Liver (tissue), 8 donors: ENCODE measurements at regions not wholly inside any gene's neighbourhood (a gene's known extent, or its start where the extent isn't known, plus 50 kb on each side); places are given as distances from the start of the nearest gene placed in this dataset.

Experiments
- DNase-seq: peaks from one replicate; pipeline ENCODE4 v3.0.0-alpha.2; 2017; ENCODE audit warnings: low spot score
- H3K27ac ChIP-seq, 2 donors: one replicate each; pipeline ENCODE4 v1.7.0; 2013; ENCODE audit warnings: inconsistent platforms in 2 of 2, low read length in 2 of 2, control low read depth in 1 of 2, low read depth in 1 of 2, mild to moderate bottlenecking in 1 of 2
- H3K27me3 ChIP-seq, 4 donors: one replicate each; pipeline versions ENCODE4 v1.6.1 to v1.7.0; 2013; ENCODE audit warnings: low read length in 3 of 4, inconsistent platforms in 1 of 4, mild to moderate bottlenecking in 1 of 4, moderate library complexity in 1 of 4; ENCODE audit not compliant: control insufficient read depth in 4 of 4, insufficient read depth in 4 of 4
- H3K36me3 ChIP-seq, 4 donors: one replicate each; pipeline versions ENCODE4 v1.6.1 to v1.7.0; 2013; ENCODE audit warnings: low read length in 3 of 4, mild to moderate bottlenecking in 3 of 4, low read depth in 1 of 4, moderate library complexity in 1 of 4; ENCODE audit not compliant: control insufficient read depth in 4 of 4, insufficient read depth in 3 of 4
- H3K4me1 ChIP-seq, 4 donors: one replicate each; pipeline versions ENCODE4 v1.6.1 to v1.7.0; 2013; ENCODE audit warnings: low read length in 3 of 4, mild to moderate bottlenecking in 3 of 4, moderate library complexity in 1 of 4; ENCODE audit not compliant: control insufficient read depth in 4 of 4, insufficient read depth in 4 of 4
- H3K4me3 ChIP-seq, 3 donors: one replicate each; pipeline versions ENCODE4 v1.6.1 to v1.7.0; 2013; ENCODE audit warnings: low read length in 3 of 3, control low read depth in 1 of 3, low read depth in 1 of 3, mild to moderate bottlenecking in 1 of 3
- H3K9ac ChIP-seq, 2 donors: one replicate each; pipeline ENCODE4 v1.7.0; 2013; ENCODE audit warnings: low read length in 2 of 2, mild to moderate bottlenecking in 2 of 2, moderate library complexity in 2 of 2, control low read depth in 1 of 2, low read depth in 1 of 2
- H3K9me3 ChIP-seq, 4 donors: one replicate each; pipeline versions ENCODE4 v1.6.1 to v1.7.0; 2013; ENCODE audit warnings: low read length in 3 of 4; ENCODE audit not compliant: control insufficient read depth in 4 of 4
- ATF3 ChIP-seq: IDR thresholded peaks from 2 replicates; pipeline ENCODE4 v1.6.1; 2016; ENCODE audit warnings: antibody characterized with exemption
- CTCF ChIP-seq: fragments of 150-350 bp; IDR thresholded peaks from 2 replicates; pipeline ENCODE4 v1.5.1; 2017; ENCODE audit warnings: improper control_type of control experiment, low read depth, low read length; ENCODE audit not compliant: missing input control
- EGR1 ChIP-seq, 2 donors: IDR thresholded peaks; 2 replicates each; pipeline ENCODE4 v1.6.1; 2016 to 2018; ENCODE audit warnings: antibody characterized with exemption in 2 of 2, low read depth in 2 of 2
- FOXA1 ChIP-seq: IDR thresholded peaks from 2 replicates; pipeline ENCODE4 v1.6.1; 2016; ENCODE audit warnings: antibody characterized with exemption
- FOXA2 ChIP-seq: IDR thresholded peaks from 2 replicates; pipeline ENCODE4 v1.6.1; 2016; ENCODE audit warnings: antibody characterized with exemption
- GABPA ChIP-seq, 2 donors: IDR thresholded peaks in 1 of 2; conservative IDR thresholded peaks in 1 of 2; 2 replicates each; pipeline ENCODE4 v1.6.1; 2016; ENCODE audit warnings: antibody characterized with exemption in 2 of 2, mild to moderate bottlenecking in 1 of 2, moderate library complexity in 1 of 2
- HNF4A ChIP-seq, 2 donors: conservative IDR thresholded peaks; 2 replicates each; pipeline ENCODE4 v1.6.1; 2016; ENCODE audit warnings: antibody characterized with exemption in 2 of 2, mild to moderate bottlenecking in 2 of 2
- HNF4G ChIP-seq: IDR thresholded peaks from 2 replicates; pipeline ENCODE4 v1.6.1; 2016; ENCODE audit warnings: antibody characterized with exemption
- JUND ChIP-seq, 2 donors: IDR thresholded peaks; 2 replicates each; pipeline ENCODE4 v1.6.1; 2016; ENCODE audit warnings: antibody characterized with exemption in 2 of 2
- MAX ChIP-seq: IDR thresholded peaks from 2 replicates; pipeline ENCODE4 v1.6.1; 2016; ENCODE audit warnings: antibody characterized with exemption
- NR2F2 ChIP-seq: IDR thresholded peaks from 2 replicates; pipeline ENCODE4 v1.6.1; 2016; ENCODE audit warnings: antibody characterized with exemption
- RAD21 ChIP-seq, 2 donors: IDR thresholded peaks; 2 replicates each; pipeline ENCODE4 v1.6.1; 2016; ENCODE audit warnings: antibody characterized with exemption in 2 of 2, mild to moderate bottlenecking in 2 of 2
- REST ChIP-seq: IDR thresholded peaks from 2 replicates; pipeline ENCODE4 v1.6.1; 2016; ENCODE audit warnings: antibody characterized with exemption, mild to moderate bottlenecking
- RXRA ChIP-seq, 2 donors: IDR thresholded peaks; 2 replicates each; pipeline ENCODE4 v1.6.1; 2017 to 2018; ENCODE audit warnings: antibody characterized with exemption in 2 of 2, mild to moderate bottlenecking in 1 of 2
- SP1 ChIP-seq: IDR thresholded peaks from 2 replicates; pipeline ENCODE4 v1.6.1; 2018; ENCODE audit warnings: antibody characterized with exemption, mild to moderate bottlenecking
- TAF1 ChIP-seq: conservative IDR thresholded peaks from 2 replicates; pipeline ENCODE4 v1.6.1; 2016; ENCODE audit warnings: antibody characterized with exemption, mild to moderate bottlenecking
- YY1 ChIP-seq: IDR thresholded peaks from 2 replicates; pipeline ENCODE4 v1.6.1; 2016; ENCODE audit warnings: antibody characterized with exemption, mild to moderate bottlenecking
- ZBTB33 ChIP-seq: IDR thresholded peaks from 2 replicates; pipeline ENCODE4 v1.6.1; 2016; ENCODE audit warnings: antibody characterized with exemption
- WGBS: extraction: QIAGEN DNeasy Blood & Tissue Kit; methylation state at CpG from one replicate; pipeline ENCODE4 v1.1.7; 2013; 5-methylcytosine and 5-hydroxymethylcytosine counted together
- donor health status: healthy.
- donor health status: healthy.
- donor health status: healthy.
- donor health status: healthy.
- donor health status: healthy.

GRCh38 chr9:84600739-84601138 lies 68.8 kb upstream of the NTRK2 start:
- no peaks in the 10 kb centered on the region for H3K36me3 ChIP-seq
- H3K27me3 ChIP-seq: peaks cover 0 to 5% (median 0%) of the 10 kb centered on the region in 4 donors
- 59% methylated on average over 4 of the region's 4 CpGs for WGBS
- H3K4me1 ChIP-seq: no peaks in the 10 kb centered on the region
- TF ChIP-seq TAF1: no peak
- no peak for TF ChIP-seq ZBTB33
- TF ChIP-seq FOXA1: no peak
- TF ChIP-seq RAD21 (IDR thresholded peaks at IDR 0.05): no peak
- no peak for TF ChIP-seq HNF4A (conservative IDR thresholded peaks at IDR 0.05)
- TF ChIP-seq EGR1 (IDR thresholded peaks at IDR 0.05; ENCODE audit: low read depth in 2 of 2): no peak
- TF ChIP-seq MAX: no peak
- no peak for TF ChIP-seq SP1
- no peak for TF ChIP-seq YY1
- TF ChIP-seq REST: no peak
- TF ChIP-seq RXRA (IDR thresholded peaks at IDR 0.05): no peak
- no peak for TF ChIP-seq JUND (IDR thresholded peaks at IDR 0.05)
- no peak for TF ChIP-seq CTCF
- TF ChIP-seq HNF4G: no peak
- TF ChIP-seq GABPA (IDR thresholded peaks at IDR 0.05 in 1 of 2, conservative IDR thresholded peaks at IDR 0.05 in 1 of 2): no peak
- TF ChIP-seq ATF3: no peak
- no peak for TF ChIP-seq NR2F2
- no peak for TF ChIP-seq FOXA2
- no peak overlapping the region for H3K9ac ChIP-seq
- H3K9me3 ChIP-seq: no peaks in the 10 kb centered on the region
- no peak for DNase-seq
- no peak overlapping the region for H3K4me3 ChIP-seq
- H3K27ac ChIP-seq: no peak overlapping the region

- DNase-seq: no peak
- Histone ChIP-seq H3K36me3 (no peaks in the 10 kb centered on the region), H3K9me3 (peaks cover 0 to 4% (median 0%) of the 10 kb centered on the region in 4 donors), H3K4me1 (no peaks in the 10 kb centered on the region), H3K4me3 (no peak overlapping the region), H3K9ac (no peak overlapping the region), H3K27me3 (no peaks in the 10 kb centered on the region), H3K27ac (no peak overlapping the region)
- TF ChIP-seq REST (no peak), SP1 (no peak), HNF4G (no peak)
Observed at GRCh38 chr9:84604223-84604622, 65.3 kb upstream of the NTRK2 start.
